SK-MEL-5 (cell line): ENCODE measurements at regions not wholly inside any gene's neighbourhood (a gene's known extent, or its start where the extent isn't known, plus 50 kb on each side); places are given as distances from the start of the nearest gene placed in this dataset.

Experiments used
- DNase-seq: peaks from one replicate; pipeline ENCODE4 v3.0.0-alpha.2; 2016; ENCODE audit warnings: low read depth, low spot score
- in situ Hi-C: cut with HindIII; loops from 2 replicates; pipeline ENCODE4 v1.10.0; 2016; ENCODE audit warnings: low sequenced_read_pairs, high pct_unique_total_duplicates, low pct_unique_long_range_greater_than_20kb

GRCh38 chr16:48860341-48860740 lies 250.4 kb upstream of the N4BP1 start:
- in situ Hi-C loops = no loop called here
- no peak for DNase-seq

GRCh38 chr16:48852951-48853350 lies 243.0 kb upstream of the N4BP1 start:
- in situ Hi-C loops = no loop called here
- no peak for DNase-seq

GRCh38 chr16:48852458-48852857 lies 242.5 kb upstream of the N4BP1 start:
- no peak for DNase-seq
- in situ Hi-C loops = no loop called here

- in situ Hi-C loops = no loop called here
- DNase-seq = no peak
Observed at GRCh38 chr16:48850097-48850770, 240.3 kb upstream of the N4BP1 start.

GRCh38 chr16:48846277-48846676 lies 236.3 kb upstream of the N4BP1 start:
- no peak for DNase-seq
- in situ Hi-C loops = no loop called here

- in situ Hi-C loops = no loop called here
- DNase-seq = no peak
Observed at GRCh38 chr16:48845261-48845660, 235.3 kb upstream of the N4BP1 start.

GRCh38 chr16:48838349-48838748 lies 228.4 kb upstream of the N4BP1 start:
- no peak for DNase-seq
- in situ Hi-C loops = no loop called here

- in situ Hi-C loops = no loop called here
- DNase-seq = no peak
Observed at GRCh38 chr16:48836636-48837035, 226.7 kb upstream of the N4BP1 start.

- no peak for DNase-seq
- in situ Hi-C loops = no loop called here
Observed at GRCh38 chr16:48836067-48836466, 226.1 kb upstream of the N4BP1 start.

GRCh38 chr16:48834576-48834975 lies 224.6 kb upstream of the N4BP1 start:
- in situ Hi-C loops = no loop called here
- DNase-seq = no peak

- DNase-seq = no peak
- in situ Hi-C loops = no loop called here
Observed at GRCh38 chr16:48833461-48833860, 223.5 kb upstream of the N4BP1 start.

- in situ Hi-C loops = no loop called here
- DNase-seq = peak; percentile 44
Observed at GRCh38 chr16:48831076-48831722, 221.2 kb upstream of the N4BP1 start.

GRCh38 chr16:48829336-48830310 lies 219.6 kb upstream of the N4BP1 start:
- no peak for DNase-seq
- in situ Hi-C loops = no loop called here

GRCh38 chr16:48824271-48824670 lies 214.3 kb upstream of the N4BP1 start:
- DNase-seq = no peak
- in situ Hi-C loops = no loop called here

GRCh38 chr16:48822431-48822830 lies 212.5 kb upstream of the N4BP1 start:
- no peak for DNase-seq
- in situ Hi-C loops = no loop called here

GRCh38 chr16:48820379-48820778 lies 210.4 kb upstream of the N4BP1 start:
- no peak for DNase-seq
- in situ Hi-C loops = no loop called here

GRCh38 chr16:48818257-48818656 lies 208.3 kb upstream of the N4BP1 start:
- in situ Hi-C loops = no loop called here
- no peak for DNase-seq

GRCh38 chr16:48817032-48817431 lies 207.1 kb upstream of the N4BP1 start:
- in situ Hi-C loops = no loop called here
- DNase-seq = no peak
